HG02763 (cell line): ENCODE measurements at regions not wholly inside any gene's neighbourhood (a gene's known extent, or its start where the extent isn't known, plus 50 kb on each side); places are given as distances from the start of the nearest gene placed in this dataset.

ENCODE experiments used
- ATAC-seq: cut with Tn5 transposase; IDR thresholded peaks from one replicate; pipeline ENCODE4 v1.9.1; 2021; ENCODE audit warnings: mild to moderate bottlenecking, moderate library complexity; ENCODE audit not compliant: unreplicated experiment

DNA sequence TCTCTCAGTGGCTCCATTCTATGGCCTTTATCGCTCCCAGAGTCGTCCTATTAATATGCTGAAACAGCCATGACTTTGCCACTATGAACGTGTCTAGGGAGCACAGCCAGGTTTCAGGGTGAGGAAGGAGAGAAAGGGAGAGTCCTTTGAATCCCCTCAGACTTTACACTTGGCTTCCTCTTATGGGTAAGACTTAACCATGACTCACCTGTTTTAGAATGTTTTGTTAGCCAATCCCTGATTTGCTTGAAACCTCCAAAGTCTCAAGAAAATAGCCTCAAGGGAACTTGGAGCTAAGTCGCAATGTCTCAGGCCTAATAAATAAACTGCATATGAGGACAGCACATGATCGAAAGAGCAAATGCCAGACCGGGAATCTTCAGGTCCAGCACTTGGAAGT is 131.2 kb upstream of the RCN1 start:
- no peak for ATAC-seq

DNA sequence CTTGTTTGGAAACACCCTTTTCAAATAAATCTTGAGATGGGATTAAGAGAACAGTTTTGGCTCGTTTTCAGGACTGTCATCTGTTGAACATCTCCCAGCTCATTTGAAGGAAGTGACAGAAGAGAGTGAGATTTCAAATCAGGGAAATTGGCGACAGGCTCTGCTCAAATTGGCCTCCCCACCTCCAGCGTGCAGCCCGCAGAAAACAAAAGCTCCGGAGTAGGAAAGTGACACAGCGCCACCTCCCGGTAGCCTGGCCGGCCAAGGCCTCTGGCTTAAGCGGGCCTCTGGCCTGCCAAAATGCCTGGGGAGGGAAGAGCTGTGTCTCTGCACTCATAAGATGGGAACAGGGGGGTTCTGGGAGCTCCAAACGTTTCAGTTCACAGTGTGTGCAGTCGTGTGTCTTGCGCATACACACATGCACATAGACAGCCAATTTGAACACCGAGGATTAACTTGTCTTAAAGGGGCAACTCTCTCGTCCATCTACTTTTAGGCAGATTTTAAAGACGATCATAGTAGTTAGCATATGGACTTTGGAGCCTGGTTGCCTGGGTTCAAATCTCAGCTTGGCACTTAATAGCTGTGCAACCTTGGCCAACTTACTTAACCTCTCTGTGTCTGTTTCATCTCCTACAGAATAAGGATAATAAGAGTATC is 132.7 kb upstream of the RCN1 start:
- peak; percentile 65 for ATAC-seq

DNA sequence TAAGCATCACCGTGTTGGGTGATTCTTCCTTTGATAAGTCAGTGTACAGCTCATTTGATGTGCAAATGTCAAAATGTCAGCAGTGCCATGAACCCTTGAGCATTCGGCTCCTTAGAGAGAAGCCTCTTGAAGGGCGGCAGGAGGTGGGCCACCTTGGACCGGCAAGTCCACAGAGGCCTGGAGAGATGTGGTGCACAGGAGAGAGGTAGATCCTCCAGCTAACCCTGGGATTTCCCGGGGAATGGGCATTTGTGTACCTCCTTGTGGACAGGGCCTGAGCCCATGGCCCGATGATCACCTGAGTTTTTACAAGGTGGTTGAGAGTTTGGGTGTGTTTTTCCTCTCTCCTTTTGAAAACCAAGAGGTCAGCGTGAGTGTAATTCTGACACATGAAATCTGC is 133.2 kb upstream of the RCN1 start:
- ATAC-seq, result no peak

DNA sequence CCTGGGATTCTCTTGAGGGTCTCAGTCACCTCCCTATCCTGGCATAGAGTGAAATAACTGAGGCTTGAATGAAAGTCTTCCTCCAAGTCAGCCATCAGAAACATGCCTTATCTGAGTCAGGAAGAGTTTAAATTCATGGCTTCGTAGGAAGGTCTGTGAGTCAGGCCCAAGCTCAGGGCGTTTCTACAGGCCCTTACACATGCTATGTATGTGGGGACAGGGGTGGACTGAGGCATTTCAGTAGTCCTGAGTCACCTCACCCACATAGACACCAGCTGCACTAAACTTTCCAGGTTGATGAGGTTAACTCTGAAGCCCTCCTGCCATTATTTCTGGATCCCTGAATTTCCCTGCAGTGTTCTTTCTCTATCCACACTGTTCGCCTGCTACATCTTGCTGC is 134.6 kb upstream of the RCN1 start:
- no peak for ATAC-seq

DNA sequence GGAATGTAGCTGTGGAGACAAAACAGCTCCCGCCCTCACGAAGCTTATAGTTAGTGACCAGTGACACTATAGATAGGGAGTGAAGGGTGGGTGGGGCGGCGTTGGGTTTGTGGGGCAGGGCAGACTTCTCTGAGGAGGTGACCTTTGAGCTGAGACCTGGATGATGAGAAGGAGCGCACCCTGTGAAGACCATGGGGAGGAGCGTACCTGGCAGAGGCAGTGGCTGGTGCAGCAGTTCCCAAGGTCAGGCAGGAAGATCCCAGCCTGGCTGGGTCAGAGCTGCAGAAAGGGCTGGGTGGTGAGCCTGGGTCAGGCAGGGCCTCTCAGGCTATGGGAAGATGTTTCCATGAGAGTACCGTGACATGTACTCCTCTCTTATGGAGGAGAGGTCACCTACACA is 135.0 kb upstream of the RCN1 start:
- no peak for ATAC-seq

DNA sequence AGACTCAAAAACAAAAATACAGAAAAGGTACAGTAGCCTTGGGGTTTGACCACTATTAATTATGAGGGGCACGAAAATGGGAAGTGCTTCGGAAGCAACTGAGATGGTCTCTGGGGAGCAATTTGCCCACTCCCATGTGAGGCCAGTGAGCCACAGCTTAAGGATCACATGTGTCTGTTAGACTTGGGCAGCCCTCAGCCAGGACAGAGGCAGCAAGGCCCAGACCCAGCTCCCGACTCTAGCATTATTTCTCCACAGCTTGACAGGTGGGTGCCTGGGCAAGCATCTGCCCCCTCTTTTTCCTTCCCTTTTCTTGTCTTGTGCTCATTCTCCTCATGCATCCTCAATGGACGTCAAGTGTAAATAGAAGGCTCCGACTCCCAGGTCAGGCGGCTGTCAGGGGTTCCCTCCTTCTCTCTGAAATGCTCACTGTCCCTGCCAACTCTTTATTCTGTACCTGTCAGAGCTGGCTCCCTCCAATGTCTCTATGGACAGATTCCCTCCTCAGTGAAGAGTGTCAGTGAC is 137.0 kb upstream of the RCN1 start:
- ATAC-seq, result no peak

DNA sequence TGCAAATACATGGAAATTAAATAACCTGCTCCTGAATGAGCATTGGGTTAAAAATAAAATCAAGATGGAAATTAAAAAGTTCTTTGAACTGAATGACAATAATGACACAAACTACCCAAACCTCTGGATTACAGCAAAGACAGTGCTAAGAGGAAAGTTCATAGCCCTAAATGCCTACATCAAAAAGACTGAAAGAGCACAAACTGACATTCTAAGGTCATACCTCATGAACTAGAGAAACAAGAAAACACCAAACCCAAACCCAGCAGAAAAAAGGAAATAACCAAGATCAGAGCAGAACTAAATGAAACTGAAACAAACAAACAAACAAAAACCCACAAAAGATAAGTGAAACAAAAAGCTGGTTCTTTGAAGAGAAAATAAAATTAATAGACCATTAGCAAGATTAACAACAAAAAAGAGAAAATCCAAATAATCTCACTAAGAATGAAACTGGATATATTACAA is 138.6 kb upstream of the PAX6 start:
- ATAC-seq, result peak; percentile 64

DNA sequence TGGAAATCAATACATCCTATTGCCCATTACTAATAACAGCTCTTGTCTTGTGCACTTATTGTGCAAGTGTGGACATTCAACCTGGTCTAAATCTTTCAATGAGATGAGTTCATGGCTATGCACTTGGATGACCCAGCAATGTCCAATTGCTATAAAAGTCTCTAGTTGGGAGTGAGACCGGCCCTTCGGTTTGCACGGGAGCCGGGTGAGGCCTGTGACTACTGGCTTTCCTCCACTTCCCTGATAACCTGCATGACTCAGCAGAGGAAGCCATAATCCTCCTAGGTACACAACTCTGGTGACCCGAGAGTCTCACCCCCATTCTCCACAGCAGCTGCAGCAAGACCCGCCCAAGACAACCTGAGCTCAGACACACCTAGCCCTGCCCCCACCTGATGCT is 135.9 kb upstream of the PAX6 start:
- no peak for ATAC-seq

DNA sequence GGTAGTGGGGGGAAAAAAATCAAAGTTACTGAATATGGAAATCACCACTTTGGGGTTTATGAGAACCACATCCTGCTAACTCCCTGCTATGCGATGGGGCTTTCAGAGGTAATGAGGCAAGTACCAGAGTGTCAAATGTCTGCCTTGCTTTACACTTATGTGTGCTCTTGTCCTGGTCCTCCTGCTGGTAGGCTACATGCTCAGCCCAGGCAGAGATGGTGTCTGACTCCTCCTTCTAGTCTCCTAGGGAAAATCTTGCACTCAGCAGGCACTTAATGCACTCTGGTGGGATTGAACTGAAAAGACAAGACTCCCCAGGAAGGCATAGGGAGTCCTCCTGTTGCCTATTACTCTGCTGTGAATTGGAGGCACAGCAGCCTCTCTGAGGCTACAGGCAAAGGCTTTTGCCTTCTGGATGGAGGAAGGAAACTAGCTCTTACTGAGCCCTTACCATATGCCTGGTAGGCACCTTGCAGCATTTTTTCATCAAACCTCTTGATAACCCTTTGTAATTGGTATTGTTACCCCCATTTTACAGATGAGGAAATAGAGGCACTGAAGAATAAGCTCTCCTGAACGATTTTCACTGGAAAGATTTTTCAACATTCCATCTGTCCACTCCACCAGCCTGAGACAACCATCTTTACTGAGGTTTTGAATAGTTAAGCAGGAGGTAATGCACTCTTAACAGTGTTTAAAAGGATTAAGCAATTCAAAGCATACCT is 132.1 kb upstream of the PAX6 start:
- peak; percentile 92 for ATAC-seq

DNA sequence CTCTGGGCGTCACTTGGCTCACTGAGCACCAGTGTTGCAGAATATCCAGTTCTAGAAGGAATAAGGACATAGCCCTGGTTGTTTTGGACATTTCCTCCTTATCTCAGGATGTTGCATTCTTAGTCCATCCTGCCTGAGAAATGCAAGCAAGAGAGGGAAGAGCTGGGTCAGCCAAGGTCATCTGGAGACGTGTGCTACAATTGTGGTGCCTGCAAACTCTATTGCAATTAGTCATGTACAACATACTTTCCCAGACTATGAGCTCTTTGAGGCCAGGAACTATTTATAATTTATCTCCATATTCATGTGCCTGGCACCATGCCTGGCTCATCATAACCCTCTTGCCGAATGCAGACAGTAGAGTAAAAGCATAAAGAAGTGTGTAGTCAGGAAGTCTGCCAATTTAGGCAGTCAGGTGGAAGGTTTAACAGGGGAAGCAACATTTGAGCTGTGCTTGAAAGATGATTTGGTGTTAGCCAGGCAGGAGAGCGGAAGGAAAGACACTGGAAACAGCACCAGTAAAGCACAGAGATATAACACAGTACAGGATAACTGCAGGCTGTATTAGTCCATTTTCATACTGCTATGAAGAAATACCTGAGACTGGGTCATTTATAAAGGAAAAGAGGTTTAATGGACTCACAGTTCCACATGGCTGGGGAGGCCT is 129.4 kb upstream of the PAX6 start:
- no peak for ATAC-seq

DNA sequence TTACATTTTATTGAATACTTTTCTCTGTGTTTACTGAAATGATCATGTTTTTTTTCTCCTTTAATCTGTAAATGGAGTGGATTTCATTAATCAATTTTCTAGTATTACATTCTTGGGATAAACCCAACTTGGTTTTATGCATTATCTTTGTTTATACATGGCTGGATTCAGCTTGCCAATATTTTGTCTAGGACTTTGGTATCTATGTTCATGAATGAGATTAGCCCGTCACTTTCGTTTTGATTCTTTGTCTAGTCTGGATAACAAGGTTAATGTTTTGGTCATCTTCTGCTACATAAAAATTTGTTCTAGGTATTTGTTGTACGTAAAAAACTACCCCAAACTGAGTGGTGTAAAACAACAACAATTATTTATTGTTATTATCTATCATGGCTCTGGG is 127.9 kb upstream of the PAX6 start:
- ATAC-seq, result no peak

DNA sequence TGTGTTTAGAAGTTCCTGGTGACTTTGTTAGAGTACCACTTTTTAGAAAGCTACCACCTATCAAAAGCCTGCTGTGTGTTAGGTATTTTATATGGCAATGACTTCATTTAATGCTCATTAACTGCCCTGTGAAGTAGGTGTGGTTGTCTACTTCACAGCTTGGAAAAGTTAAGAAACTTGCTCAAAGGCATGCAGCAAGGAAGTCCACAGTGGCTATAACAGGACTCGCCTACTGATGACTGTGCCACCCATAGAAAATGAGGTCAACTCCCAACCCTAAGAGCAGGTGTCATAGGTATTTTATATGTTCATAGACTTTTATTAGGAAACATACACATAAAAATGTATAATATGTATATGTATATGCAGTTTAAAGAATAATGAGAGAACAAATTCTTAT is 125.2 kb upstream of the PAX6 start:
- no peak for ATAC-seq

DNA sequence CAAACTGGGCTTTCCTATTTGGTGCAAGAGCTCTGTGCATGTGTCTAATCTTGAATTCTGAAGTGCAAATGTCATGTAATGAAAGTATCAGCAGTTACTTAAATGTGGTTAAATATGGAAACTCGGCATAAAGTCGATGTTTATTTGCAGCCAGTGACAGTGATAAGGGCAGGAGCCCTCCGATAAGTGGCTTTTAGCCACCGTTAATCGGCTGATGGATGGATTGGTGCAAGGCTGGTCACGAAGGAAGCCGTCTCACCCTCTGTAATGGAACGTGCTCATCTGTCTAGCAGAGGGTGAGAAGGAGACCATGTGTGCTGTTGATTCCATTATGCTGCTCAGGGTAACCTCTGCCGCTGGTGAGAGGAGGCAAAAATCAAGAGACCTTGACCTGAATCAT is 121.8 kb upstream of the PAX6 start:
- no peak for ATAC-seq

DNA sequence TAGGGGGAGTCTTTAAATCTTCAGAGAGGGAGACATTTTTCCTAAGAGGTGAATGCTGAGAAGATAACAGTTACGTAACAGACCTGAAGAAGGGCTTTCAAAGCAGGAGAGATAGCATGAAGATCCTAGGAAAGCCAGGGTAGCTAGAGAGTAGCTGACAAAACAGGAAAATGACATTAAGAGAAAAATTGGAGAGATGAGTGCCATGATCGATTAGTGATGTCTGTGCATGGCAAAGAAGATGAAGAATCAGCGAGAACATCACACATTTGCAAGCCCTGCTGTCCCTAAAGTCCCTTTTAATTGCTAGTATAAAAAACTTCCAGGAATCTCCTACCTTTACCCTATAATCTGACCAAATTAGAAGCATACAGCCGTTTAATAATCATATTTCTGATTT is 116.9 kb upstream of the PAX6 start:
- ATAC-seq, result no peak

DNA sequence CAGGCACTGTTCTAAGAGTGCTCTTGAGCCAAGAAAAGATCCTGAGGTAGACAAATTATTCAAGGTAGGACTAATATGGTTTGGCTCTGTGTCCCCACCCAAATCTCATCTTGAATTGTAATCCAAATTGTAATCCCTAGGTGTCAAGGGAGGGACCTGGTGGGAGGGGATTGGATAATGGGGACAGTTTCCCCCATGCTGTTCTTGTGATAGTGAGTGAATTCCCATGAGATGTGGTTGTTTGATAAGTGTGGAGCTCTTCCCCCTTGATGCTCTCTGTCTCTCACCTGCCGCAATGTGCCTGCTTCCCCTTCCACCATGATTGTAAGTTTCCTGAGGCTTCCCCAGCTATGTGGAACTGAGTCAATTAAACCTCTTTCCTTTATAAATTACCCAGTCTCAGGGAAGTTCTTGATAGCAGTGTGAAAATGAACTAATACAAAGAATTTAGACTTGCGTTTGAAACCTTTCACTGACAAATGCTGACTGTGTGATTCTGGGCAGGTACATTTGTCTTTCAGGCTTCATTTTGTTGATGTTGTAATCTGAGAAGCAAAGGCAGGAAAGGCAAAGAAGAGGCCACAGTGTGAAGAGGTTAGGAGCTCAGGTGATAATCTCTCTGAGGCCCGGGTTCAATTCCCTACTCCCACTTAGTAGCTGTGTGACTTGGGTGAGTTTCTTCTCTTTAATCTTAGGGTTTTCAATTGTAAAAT is 115.8 kb upstream of the PAX6 start:
- ATAC-seq, result no peak

DNA sequence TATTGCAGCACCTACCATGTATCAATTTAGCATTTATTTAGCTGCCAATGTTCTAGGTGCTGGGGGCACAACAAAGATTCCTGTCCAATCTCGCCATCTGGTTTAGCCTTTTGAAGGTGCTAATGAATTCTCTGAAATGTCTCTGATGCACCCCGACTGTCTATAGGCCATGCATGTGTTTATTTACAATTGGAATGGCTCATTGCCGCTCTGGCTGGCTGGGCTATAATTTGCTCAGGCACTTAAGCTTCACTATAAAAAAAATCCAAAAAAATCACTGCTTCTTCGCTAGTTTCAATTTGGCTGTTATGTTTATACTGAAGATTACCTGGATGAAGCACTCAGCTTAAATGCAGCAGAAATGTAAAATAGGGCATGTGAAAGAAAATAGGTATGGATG is 115.0 kb upstream of the PAX6 start:
- no peak for ATAC-seq

DNA sequence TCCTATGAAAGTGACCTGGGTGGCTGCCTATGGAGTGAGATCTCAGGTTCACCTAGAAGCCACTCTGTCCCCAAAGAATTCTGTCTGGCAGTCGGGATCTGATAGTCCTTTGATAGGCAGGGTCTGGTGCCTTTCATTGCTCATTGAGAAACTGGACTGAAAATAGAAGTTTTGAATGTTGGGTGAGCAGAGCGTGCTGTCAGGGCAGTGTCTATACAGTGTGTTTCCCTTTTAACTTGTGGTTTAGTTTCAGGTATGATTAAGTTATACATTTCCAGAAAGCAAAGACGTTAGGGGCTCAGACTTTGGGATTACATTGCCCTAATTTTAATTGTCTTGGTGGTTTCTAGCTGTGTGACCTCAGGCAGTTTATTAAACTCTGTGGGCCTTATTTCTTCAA is 111.3 kb upstream of the PAX6 start:
- ATAC-seq, result no peak

DNA sequence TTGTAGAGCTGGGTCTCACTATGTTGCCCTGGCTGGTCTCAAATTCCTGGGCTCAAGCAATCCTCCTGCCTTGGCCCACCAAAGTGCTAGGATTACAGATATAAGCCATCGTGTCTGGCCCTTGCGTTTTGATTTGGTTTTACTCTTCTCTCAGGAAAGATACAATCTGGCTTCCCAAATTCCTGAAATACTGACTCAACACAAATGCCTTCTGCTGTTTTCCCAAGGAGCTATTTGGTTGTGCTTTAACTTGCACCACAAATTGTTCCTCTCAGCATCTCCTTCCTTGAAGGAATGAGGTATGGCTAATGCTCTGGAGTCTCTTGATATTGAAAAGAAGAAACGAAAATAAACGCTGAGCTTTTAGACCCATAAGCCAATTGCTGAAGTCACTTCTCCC is 110.0 kb upstream of the PAX6 start:
- ATAC-seq, result no peak

DNA sequence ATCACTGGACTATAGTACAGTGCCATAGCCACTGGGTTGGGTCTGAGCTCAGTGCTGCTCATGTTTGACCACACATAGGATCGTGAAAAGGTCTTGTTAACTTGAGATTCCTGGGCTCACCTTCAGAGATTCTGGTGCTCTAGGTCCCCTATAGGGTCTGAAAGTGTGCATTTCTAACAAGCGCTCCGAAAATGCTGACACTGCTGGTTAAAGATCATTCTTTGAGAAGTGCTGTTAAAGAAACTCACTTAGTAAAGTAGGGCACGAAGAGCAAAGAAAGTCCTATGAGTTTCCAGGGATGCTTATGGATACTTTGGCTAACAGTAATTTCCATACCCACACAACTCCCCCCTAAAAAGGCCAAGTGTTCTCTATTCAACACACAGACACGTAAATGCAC is 108.1 kb upstream of the PAX6 start:
- ATAC-seq, result no peak

DNA sequence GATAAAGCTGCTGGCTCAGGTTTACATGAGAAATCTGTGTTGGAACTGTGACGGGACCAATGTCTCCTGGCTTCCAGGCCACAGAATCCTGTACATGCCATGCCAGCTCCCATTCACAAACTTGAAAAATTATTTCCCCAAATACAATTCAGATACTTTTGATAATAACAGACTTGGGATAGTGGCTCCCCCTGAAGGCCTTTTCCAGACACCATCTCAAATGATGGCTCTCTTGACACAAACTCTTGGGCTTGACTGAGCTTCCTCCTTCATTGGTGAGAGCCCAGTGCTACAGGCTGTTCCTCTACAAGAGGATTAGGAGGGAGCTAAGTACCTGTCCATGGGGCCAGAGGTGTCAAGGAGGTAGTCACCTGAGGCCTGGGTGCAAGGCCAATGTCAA is 104.7 kb upstream of the PAX6 start:
- no peak for ATAC-seq

DNA sequence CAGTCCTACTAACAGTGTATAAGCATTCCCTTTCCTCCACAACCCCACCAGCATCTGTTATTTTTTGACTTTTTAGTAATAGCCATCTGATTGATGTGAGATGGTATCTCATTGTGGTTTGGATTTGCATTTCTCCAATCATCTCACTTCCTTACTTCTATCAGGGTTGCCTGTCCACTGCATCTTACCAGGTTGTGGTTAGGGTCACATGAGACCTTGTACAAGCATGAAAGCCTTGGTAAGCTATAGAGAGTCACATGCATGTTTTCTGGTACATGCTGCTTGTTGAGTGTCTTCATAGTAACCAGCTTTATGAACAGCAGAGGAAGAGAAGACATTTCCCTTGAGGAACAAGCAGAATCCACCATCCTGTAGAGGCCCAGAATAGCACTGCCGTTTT is 102.9 kb upstream of the PAX6 start:
- no peak for ATAC-seq
